WTC11 (cell line): ENCODE measurements at regions not wholly inside any gene's neighbourhood (a gene's known extent, or its start where the extent isn't known, plus 50 kb on each side); places are given as distances from the start of the nearest gene placed in this dataset.

Experiments
- CTCF ChIP-seq: fragments of 200-600 bp; IDR thresholded peaks from 2 replicates; pipeline ENCODE4 v1.8.0; 2022; ENCODE audit warnings: antibody characterized with exemption
- ELF4 ChIP-seq: sonication (generic); formaldehyde crosslinking; IDR thresholded peaks from 2 replicates; pipeline ENCODE4 v1.8.1; 2022; ENCODE audit warnings: low read depth, mild to moderate bottlenecking, moderate library complexity, missing genetic modification reagents
- MAX ChIP-seq: sonication (generic); formaldehyde crosslinking; IDR thresholded peaks from 2 replicates; pipeline ENCODE4 v1.8.0; 2022; ENCODE audit warnings: mild to moderate bottlenecking, missing genetic modification reagents

GRCh38 chr2:239516286-239516953 is 115.6 kb upstream of the HDAC4 start:
- no peak for TF ChIP-seq CTCF
- no peak for TF ChIP-seq MAX
- TF ChIP-seq ELF4 (CRISPR knock-in tag): no peak
